ENCODE measurements at regions not wholly inside any gene's neighbourhood (a gene's known extent, or its start where the extent isn't known, plus 50 kb on each side); places are given as distances from the start of the nearest gene placed in this dataset.

DNA sequence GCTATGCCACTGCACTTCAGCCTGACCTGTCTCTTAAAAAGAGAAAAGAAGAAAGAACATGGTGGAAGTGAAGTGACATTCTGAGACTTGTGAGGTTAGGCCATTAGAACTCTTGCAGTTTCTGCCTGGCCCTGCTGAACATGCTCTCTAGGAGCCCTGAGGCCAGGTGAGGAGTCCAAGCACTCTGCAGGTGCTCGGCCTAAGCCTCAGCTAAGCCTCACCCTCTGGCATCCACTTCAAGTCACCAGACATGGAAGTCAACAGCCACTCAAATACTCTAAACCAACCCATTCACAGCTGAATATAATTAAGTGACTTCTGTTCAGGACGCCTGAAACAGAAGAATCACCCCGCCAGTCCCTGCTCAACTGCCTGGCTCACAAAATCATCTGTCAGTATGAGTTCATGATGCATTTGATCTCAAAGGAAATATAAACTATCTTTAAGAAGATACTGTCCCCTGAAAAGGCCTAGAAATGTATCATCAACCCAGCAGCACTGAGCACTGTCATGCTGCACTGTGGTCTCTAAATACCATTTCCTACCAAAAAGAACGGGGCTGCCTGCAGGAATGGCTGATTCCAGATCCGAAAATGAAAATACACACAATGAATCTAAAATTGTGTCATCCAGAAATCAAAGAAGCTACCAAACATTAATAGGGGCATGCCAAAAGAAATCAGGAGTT lies 118.8 kb downstream of the PSMG1 start:
- Histone ChIP-seq H3K9me3 (replicated peaks; ENCODE audit: control insufficient read depth, insufficient read depth, low read length) (no peaks in the 10 kb centered on the region), H3K36me3 (ENCODE audit: control insufficient read depth in 2 of 2, insufficient read depth in 2 of 2, low read length in 1 of 2) (no peaks in the 10 kb centered on the region), H3K27ac (ENCODE audit: control insufficient read depth, insufficient read depth) (no peak overlapping the region), H3K9ac (ENCODE audit: control insufficient read depth, insufficient read depth, low read length) (no peak overlapping the region), H3K4me2 (ENCODE audit: control insufficient read depth, insufficient read depth) (no peak overlapping the region), H3K4me1 (ENCODE audit: control insufficient read depth, insufficient read depth, low read length) (no peaks in the 10 kb centered on the region), H3K4me3 (no peak overlapping the region), H3K79me2 (ENCODE audit: control insufficient read depth, insufficient read depth, low read length) (no peaks in the 10 kb centered on the region), H4K20me1 (ENCODE audit: control insufficient read depth, insufficient read depth) (no peaks in the 10 kb centered on the region), H3K27me3 (replicated peaks in 1 of 2; ENCODE audit: control insufficient read depth in 2 of 2, insufficient read depth in 2 of 2, low read length in 1 of 2) (no peaks in the 10 kb centered on the region), H2AFZ (ENCODE audit: control insufficient read depth, low read depth, low read length) (no peak overlapping the region)
- WGBS (ENCODE audit: insufficient coverage, insufficient replicate concordance, low lambda C conversion rate, missing lambda C conversion rate), result 42% methylated on average over 5 of the region's 5 CpGs
- intact Hi-C loops (cut with micrococcal nuclease; ENCODE audit: unreplicated experiment) (no loop called here), in situ Hi-C loops (cut with MboI) (no loop called here)
- no peak for ATAC-seq
- CTCF ChIA-PET, result no interaction called here
- TF ChIP-seq ZNF274 (IDR thresholded peaks at IDR 0.05; ENCODE audit: insufficient read depth, insufficient read length) (no peak), MEF2B (IDR thresholded peaks at IDR 0.05; ENCODE audit: partially characterized antibody, poor library complexity, severe bottlenecking) (no peak)
- no peak for FAIRE-seq
- RAD21 ChIA-PET (ENCODE audit: unreplicated experiment), result no interaction called here
- SMC1A ChIA-PET (ENCODE audit: uncharacterized antibody, unreplicated experiment), result no interaction called here
- POLR2A ChIA-PET, result no interaction called here
- no peak for DNase-seq (ENCODE audit: low read depth, low spot score)
- BruUV-seq (replicated peaks), result no TSS peak

DNA sequence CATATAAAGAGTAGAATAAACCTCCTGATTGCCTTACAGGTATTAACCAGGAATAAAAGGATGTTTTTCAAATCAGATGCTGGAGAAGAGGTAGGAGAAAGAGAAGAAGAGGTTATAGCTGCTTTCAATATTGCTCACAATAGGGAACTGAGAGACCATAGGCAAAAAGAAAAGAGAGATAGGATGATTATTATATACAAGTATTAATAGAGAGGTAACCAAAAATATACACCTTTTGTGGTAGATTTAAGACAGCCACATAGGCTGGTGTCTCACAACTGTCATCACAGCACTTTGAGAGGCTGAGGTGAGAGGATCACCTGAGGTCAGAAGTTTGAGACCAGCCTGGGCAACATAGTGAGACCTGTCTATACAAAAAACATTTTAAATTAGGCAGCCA lies 119.7 kb downstream of the PSMG1 start:
- Histone ChIP-seq H3K9ac (ENCODE audit: control insufficient read depth, insufficient read depth, low read length) (no peak overlapping the region), H3K79me2 (ENCODE audit: control insufficient read depth, insufficient read depth, low read length) (no peaks in the 10 kb centered on the region), H3K36me3 (ENCODE audit: control insufficient read depth in 2 of 2, insufficient read depth in 2 of 2, low read length in 1 of 2) (no peaks in the 10 kb centered on the region), H3K4me3 (no peak overlapping the region), H2AFZ (ENCODE audit: control insufficient read depth, low read depth, low read length) (no peak overlapping the region), H3K9me3 (replicated peaks; ENCODE audit: control insufficient read depth, insufficient read depth, low read length) (no peaks in the 10 kb centered on the region), H4K20me1 (ENCODE audit: control insufficient read depth, insufficient read depth) (no peaks in the 10 kb centered on the region), H3K27ac (ENCODE audit: control insufficient read depth, insufficient read depth) (no peak overlapping the region), H3K4me1 (ENCODE audit: control insufficient read depth, insufficient read depth, low read length) (no peaks in the 10 kb centered on the region), H3K4me2 (ENCODE audit: control insufficient read depth, insufficient read depth) (no peak overlapping the region), H3K27me3 (replicated peaks in 1 of 2; ENCODE audit: control insufficient read depth in 2 of 2, insufficient read depth in 2 of 2, low read length in 1 of 2) (no peaks in the 10 kb centered on the region)
- ChIA-PET RAD21 (ENCODE audit: unreplicated experiment) (interaction anchor here (0.7 kb wide), 1 partner anchor 360 kb away, joined by 3 read pairs; no protein-coding TSS in a partner anchor), POLR2A (no interaction called here), CTCF (interaction anchor here (0.6 kb wide), 1 partner anchor 126 kb away, joined by 3 read pairs; no protein-coding TSS in a partner anchor), SMC1A (ENCODE audit: uncharacterized antibody, unreplicated experiment) (no interaction called here)
- ATAC-seq, result no peak
- DNase-seq (ENCODE audit: low read depth, low spot score), result no peak
- FAIRE-seq, result no peak
- no TSS peak for BruUV-seq (replicated peaks)
- TF ChIP-seq, protein P1, sequence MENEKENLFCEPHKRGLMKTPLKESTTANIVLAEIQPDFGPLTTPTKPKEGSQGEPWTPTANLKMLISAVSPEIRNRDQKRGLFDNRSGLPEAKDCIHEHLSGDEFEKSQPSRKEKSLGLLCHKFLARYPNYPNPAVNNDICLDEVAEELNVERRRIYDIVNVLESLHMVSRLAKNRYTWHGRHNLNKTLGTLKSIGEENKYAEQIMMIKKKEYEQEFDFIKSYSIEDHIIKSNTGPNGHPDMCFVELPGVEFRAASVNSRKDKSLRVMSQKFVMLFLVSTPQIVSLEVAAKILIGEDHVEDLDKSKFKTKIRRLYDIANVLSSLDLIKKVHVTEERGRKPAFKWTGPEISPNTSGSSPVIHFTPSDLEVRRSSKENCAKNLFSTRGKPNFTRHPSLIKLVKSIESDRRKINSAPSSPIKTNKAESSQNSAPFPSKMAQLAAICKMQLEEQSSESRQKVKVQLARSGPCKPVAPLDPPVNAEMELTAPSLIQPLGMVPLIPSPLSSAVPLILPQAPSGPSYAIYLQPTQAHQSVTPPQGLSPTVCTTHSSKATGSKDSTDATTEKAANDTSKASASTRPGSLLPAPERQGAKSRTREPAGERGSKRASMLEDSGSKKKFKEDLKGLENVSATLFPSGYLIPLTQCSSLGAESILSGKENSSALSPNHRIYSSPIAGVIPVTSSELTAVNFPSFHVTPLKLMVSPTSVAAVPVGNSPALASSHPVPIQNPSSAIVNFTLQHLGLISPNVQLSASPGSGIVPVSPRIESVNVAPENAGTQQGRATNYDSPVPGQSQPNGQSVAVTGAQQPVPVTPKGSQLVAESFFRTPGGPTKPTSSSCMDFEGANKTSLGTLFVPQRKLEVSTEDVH (IDR thresholded peaks at IDR 0.05; ENCODE audit: low read depth, partially characterized antibody), result no peak
- TF ChIP-seq SPI1 (IDR thresholded peaks at IDR 0.05; ENCODE audit: borderline replicate concordance, insufficient read depth, low read depth, low read length), result 0 out of 2 replicates have a peak, but pooled peaks have one; percentile 9
- TF ChIP-seq TARDBP (IDR thresholded peaks at IDR 0.05; ENCODE audit: borderline replicate concordance), result no peak
- peak; percentile 35 for TF ChIP-seq JUNB (IDR thresholded peaks at IDR 0.05)
- no peak for TF ChIP-seq MTA2 (IDR thresholded peaks at IDR 0.05; ENCODE audit: low read depth)
- in situ Hi-C loops (cut with MboI), result no loop called here
- intact Hi-C loops (cut with micrococcal nuclease; ENCODE audit: unreplicated experiment), result no loop called here

All from GM12878 (cell line).